ENCODE measurements at regions not wholly inside any gene's neighbourhood (a gene's known extent, or its start where the extent isn't known, plus 50 kb on each side); places are given as distances from the start of the nearest gene placed in this dataset.

DNA sequence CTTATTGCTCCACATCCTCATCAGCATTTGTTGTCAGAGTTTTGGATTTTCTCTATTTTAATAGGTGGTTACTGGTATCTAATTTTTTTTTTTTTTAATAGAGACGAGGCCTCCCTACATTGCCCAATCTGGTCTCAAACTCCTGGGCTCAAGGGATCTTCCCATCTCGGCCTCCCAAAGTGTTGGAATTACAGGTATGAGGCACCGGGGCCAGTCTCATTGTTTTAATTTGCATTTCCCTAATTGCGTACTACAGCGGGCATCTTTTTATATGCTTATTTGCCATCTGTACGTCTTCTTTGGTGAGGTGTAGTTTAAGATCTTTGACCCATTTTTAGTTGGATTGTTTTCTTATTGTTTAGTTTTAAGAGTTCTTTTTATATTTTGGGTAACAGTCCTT lies 210.4 kb upstream of the SULF2 start:
- no peak for ATAC-seq (ENCODE audit: insufficient read depth, low read depth)
- Histone ChIP-seq H3K4me1 (ENCODE audit: insufficient read depth, low read length) (peaks cover 14% of the 10 kb centered on the region), H2AFZ (ENCODE audit: low read depth, low read length) (no peak overlapping the region), H3K27ac (ENCODE audit: low read length) (no peak overlapping the region), H3K4me2 (ENCODE audit: insufficient read depth, low read length) (no peak overlapping the region), H3K36me3 (ENCODE audit: insufficient read depth, low read length) (no peaks in the 10 kb centered on the region), H3K9me3 (ENCODE audit: insufficient read depth, low read length, severe bottlenecking) (peaks cover 4% of the 10 kb centered on the region), H3K27me3 (ENCODE audit: insufficient read depth, low read length, poor library complexity) (no peaks in the 10 kb centered on the region), H3K4me3 (ENCODE audit: low read depth in 1 of 2, low read length in 2 of 2) (no peak overlapping the region), H4K20me1 (ENCODE audit: insufficient read depth, low read length) (no peaks in the 10 kb centered on the region), H3K79me2 (ENCODE audit: insufficient read depth, low read length) (no peaks in the 10 kb centered on the region), H3K9ac (ENCODE audit: low read depth, low read length) (no peak overlapping the region)
- TF ChIP-seq EZH2 (IDR thresholded peaks at IDR 0.05; ENCODE audit: borderline replicate concordance, low read depth, low read length, severe bottlenecking), result no peak
- TF ChIP-seq, protein P1, sequence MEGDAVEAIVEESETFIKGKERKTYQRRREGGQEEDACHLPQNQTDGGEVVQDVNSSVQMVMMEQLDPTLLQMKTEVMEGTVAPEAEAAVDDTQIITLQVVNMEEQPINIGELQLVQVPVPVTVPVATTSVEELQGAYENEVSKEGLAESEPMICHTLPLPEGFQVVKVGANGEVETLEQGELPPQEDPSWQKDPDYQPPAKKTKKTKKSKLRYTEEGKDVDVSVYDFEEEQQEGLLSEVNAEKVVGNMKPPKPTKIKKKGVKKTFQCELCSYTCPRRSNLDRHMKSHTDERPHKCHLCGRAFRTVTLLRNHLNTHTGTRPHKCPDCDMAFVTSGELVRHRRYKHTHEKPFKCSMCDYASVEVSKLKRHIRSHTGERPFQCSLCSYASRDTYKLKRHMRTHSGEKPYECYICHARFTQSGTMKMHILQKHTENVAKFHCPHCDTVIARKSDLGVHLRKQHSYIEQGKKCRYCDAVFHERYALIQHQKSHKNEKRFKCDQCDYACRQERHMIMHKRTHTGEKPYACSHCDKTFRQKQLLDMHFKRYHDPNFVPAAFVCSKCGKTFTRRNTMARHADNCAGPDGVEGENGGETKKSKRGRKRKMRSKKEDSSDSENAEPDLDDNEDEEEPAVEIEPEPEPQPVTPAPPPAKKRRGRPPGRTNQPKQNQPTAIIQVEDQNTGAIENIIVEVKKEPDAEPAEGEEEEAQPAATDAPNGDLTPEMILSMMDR (IDR thresholded peaks at IDR 0.05; ENCODE audit: borderline replicate concordance, extremely low read depth, low read length, poor library complexity, severe bottlenecking), result no peak
- no peak for DNase-seq

DNA sequence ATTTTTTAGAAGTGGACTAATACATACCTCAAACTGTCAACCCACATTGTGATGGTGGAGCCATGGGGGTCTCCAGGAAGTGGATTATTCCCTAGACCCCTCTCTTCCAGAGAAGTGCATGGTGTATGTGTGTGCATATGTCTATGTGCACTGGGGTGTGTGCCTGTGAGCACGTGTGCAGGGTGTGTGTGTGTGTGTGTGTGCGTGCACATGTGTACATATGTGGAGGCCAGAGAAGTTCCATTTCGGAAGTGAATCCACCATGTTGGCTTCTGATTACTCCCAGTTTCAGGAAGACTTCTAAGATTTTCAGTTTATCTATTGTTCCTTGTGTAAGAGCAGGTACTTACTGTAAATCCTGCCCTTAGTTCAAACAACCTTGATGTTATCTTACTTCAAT lies 208.5 kb upstream of the SULF2 start:
- peaks cover 14% of the 10 kb centered on the region for H3K4me1 ChIP-seq (ENCODE audit: insufficient read depth, low read length)
- no peaks in the 10 kb centered on the region for H3K79me2 ChIP-seq (ENCODE audit: insufficient read depth, low read length)
- H3K9ac ChIP-seq (ENCODE audit: low read depth, low read length), result no peak overlapping the region
- DNase-seq, result no peak
- H4K20me1 ChIP-seq (ENCODE audit: insufficient read depth, low read length), result no peaks in the 10 kb centered on the region
- no peaks in the 10 kb centered on the region for H3K27me3 ChIP-seq (ENCODE audit: insufficient read depth, low read length, poor library complexity)
- no peak for TF ChIP-seq EZH2 (IDR thresholded peaks at IDR 0.05; ENCODE audit: borderline replicate concordance, low read depth, low read length, severe bottlenecking)
- TF ChIP-seq, protein P1 (IDR thresholded peaks at IDR 0.05; ENCODE audit: borderline replicate concordance, extremely low read depth, low read length, poor library complexity, severe bottlenecking), result no peak
- ATAC-seq (ENCODE audit: insufficient read depth, low read depth), result no peak
- no peak overlapping the region for H3K4me2 ChIP-seq (ENCODE audit: insufficient read depth, low read length)
- no peaks in the 10 kb centered on the region for H3K36me3 ChIP-seq (ENCODE audit: insufficient read depth, low read length)
- H2AFZ ChIP-seq (ENCODE audit: low read depth, low read length), result no peak overlapping the region
- no peak overlapping the region for H3K4me3 ChIP-seq (ENCODE audit: low read depth in 1 of 2, low read length in 2 of 2)
- H3K9me3 ChIP-seq (ENCODE audit: insufficient read depth, low read length, severe bottlenecking), result peaks cover 4% of the 10 kb centered on the region
- no peak overlapping the region for H3K27ac ChIP-seq (ENCODE audit: low read length)

DNA sequence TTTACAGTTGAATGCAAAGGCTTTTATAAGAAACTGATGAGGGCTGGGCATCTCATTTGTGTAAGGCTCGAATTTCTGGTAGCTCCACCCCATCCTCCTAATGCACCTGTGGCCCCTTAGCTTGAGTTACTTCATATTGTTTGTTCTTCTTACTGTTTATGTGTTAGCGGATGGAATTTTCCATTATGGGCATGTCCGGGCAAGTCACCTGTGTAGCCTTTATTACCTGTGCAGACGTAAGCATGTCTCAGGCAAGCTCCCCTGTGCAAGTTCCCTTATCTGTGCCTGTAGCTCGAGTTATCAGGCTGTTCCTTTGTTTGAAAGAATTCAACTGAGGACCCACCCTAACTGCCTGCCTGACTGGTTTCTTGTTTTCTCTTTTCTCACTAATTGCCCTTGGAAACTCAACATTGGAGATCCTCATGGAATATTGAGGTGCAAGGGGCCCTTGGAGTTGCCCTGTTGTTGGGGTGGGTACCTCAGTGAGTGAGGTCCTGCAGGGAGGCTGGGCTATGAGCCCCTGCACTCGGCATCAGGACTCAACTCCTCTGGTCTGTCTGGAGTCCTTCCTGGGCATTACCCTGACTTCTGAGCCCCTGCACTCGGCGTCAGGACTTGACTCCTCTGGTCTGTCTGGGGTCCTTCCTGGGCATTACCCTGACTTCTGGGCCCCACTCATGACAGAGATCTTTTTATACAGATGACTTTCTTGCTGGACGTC lies 207.9 kb upstream of the SULF2 start:
- no peak overlapping the region for H3K4me2 ChIP-seq (ENCODE audit: insufficient read depth, low read length)
- H4K20me1 ChIP-seq (ENCODE audit: insufficient read depth, low read length), result no peaks in the 10 kb centered on the region
- no peak overlapping the region for H2AFZ ChIP-seq (ENCODE audit: low read depth, low read length)
- DNase-seq (no peak), ATAC-seq (ENCODE audit: insufficient read depth, low read depth) (no peak)
- H3K9me3 ChIP-seq (ENCODE audit: insufficient read depth, low read length, severe bottlenecking), result peaks cover 4% of the 10 kb centered on the region
- H3K79me2 ChIP-seq (ENCODE audit: insufficient read depth, low read length), result no peaks in the 10 kb centered on the region
- H3K36me3 ChIP-seq (ENCODE audit: insufficient read depth, low read length), result no peaks in the 10 kb centered on the region
- H3K27me3 ChIP-seq (ENCODE audit: insufficient read depth, low read length, poor library complexity), result no peaks in the 10 kb centered on the region
- TF ChIP-seq EZH2 (IDR thresholded peaks at IDR 0.05; ENCODE audit: borderline replicate concordance, low read depth, low read length, severe bottlenecking), result no peak
- TF ChIP-seq, protein P1 (IDR thresholded peaks at IDR 0.05; ENCODE audit: borderline replicate concordance, extremely low read depth, low read length, poor library complexity, severe bottlenecking), result no peak
- H3K4me3 ChIP-seq (ENCODE audit: low read depth in 1 of 2, low read length in 2 of 2), result no peak overlapping the region
- H3K4me1 ChIP-seq (ENCODE audit: insufficient read depth, low read length), result peaks cover 11% of the 10 kb centered on the region
- H3K9ac ChIP-seq (ENCODE audit: low read depth, low read length), result no peak overlapping the region
- no peak overlapping the region for H3K27ac ChIP-seq (ENCODE audit: low read length)
